Esophagus squamous epithelium (tissue), 5 donors: ENCODE measurements at regions not wholly inside any gene's neighbourhood (a gene's known extent, or its start where the extent isn't known, plus 50 kb on each side); places are given as distances from the start of the nearest gene placed in this dataset.
"Not testable (repeated sequence)": the region's sequence is repeated elsewhere in the genome, so short reads cannot be mapped to it uniquely, and the experiment has no call there.

ENCODE experiments used
- DNase-seq: peaks from one replicate; lab custom pipeline; 2025; lab: John Stamatoyannopoulos, UW
- H3K27ac ChIP-seq, 4 donors: fragments of 200-600 bp; sonication (generic); one replicate each; pipeline ENCODE4 v1.5.1; 2016 to 2019; ENCODE audit warnings: mild to moderate bottlenecking in 1 of 4
- H3K27me3 ChIP-seq, 4 donors: fragments of 200-600 bp; sonication (generic); 1 replicate in 3 of 4; 2 replicates in 1 of 4; pipeline versions ENCODE4 v1.5.1 to v1.6.0; 2017 to 2021; ENCODE audit warnings: antibody characterized with exemption in 1 of 4
- H3K36me3 ChIP-seq, 3 donors: fragments of 200-600 bp; sonication (generic); one replicate each; pipeline ENCODE4 v1.5.1; 2016 to 2019
- H3K4me1 ChIP-seq, 3 donors: fragments of 200-600 bp; sonication (generic); one replicate each; pipeline ENCODE4 v1.5.1; 2017 to 2019
- H3K4me3 ChIP-seq, 4 donors: fragments of 200-600 bp; sonication (generic); 1 replicate in 3 of 4; 2 replicates in 1 of 4; pipeline ENCODE4 v1.5.1; 2016 to 2019; ENCODE audit warnings: mild to moderate bottlenecking in 2 of 4, moderate library complexity in 1 of 4
- H3K9me3 ChIP-seq, 3 donors: fragments of 200-600 bp; sonication (generic); one replicate each; pipeline ENCODE4 v1.5.1; 2016 to 2019
- CTCF ChIP-seq, 6 experiments: fragments of 450-650 bp in 4 of 6; fragments of 200-600 bp in 2 of 6; sonication (generic) in 2 of 6; IDR thresholded peaks; one replicate each; pipeline ENCODE4 v1.5.1; 2016 to 2019; ENCODE audit warnings: antibody characterized with exemption in 6 of 6, mild to moderate bottlenecking in 4 of 6, moderate library complexity in 4 of 6
- POLR2A ChIP-seq, 4 donors: fragments of 450-650 bp; IDR thresholded peaks; one replicate each; pipeline ENCODE4 v1.6.1; 2017; ENCODE audit warnings: antibody characterized with exemption in 4 of 4, mild to moderate bottlenecking in 4 of 4, moderate library complexity in 3 of 4
- WGBS, 2 donors: methylation state at CpG; one replicate each; pipeline ENCODE4 v1.1.5; 2018; 5-methylcytosine and 5-hydroxymethylcytosine counted together
- intact Hi-C: fragments of 100-400 bp; cut with DNase I; formaldehyde crosslinking; loops from one replicate; pipeline ENCODE4 v1.15.0; 2022
- donor health status: DM: yes; HTN: yes; CAD: no.

GRCh38 chrX:27163236-27163635 lies 299.9 kb downstream of the PPP4R3C start:
- TF ChIP-seq CTCF (IDR thresholded peaks at IDR 0.05) (no peak), POLR2A (IDR thresholded peaks at IDR 0.05) (no peak)
- Histone ChIP-seq H3K4me3 (no peak overlapping the region), H3K27me3 (no peaks in the 10 kb centered on the region), H3K4me1 (no peaks in the 10 kb centered on the region), H3K36me3 (no peaks in the 10 kb centered on the region), H3K27ac (no peak overlapping the region), H3K9me3 (no peaks in the 10 kb centered on the region)
- WGBS, 2 donors, result 45 to 72% methylated on average over 3 to 4 of the region's 4 CpGs
- intact Hi-C loops, result no loop called here
- no peak for DNase-seq

- Histone ChIP-seq H3K27ac (no peak overlapping the region), H3K9me3 (no peaks in the 10 kb centered on the region), H3K4me1 (no peaks in the 10 kb centered on the region), H3K36me3 (no peaks in the 10 kb centered on the region), H3K27me3 (no peaks in the 10 kb centered on the region), H3K4me3 (no peak overlapping the region)
- 33 to 43% methylated on average over 1 of the region's 1 CpG for WGBS, 2 donors
- TF ChIP-seq POLR2A (IDR thresholded peaks at IDR 0.05) (no peak), CTCF (IDR thresholded peaks at IDR 0.05) (no peak)
- DNase-seq, result no peak
- intact Hi-C loops, result no loop called here
Observed at GRCh38 chrX:27162496-27162895, 300.6 kb downstream of the PPP4R3C start.

- intact Hi-C loops, H3K4me1 ChIP-seq, H3K9me3 ChIP-seq, DNase-seq, H3K4me3 ChIP-seq, H3K36me3 ChIP-seq, H3K27ac ChIP-seq, H3K27me3 ChIP-seq: not testable (repeated sequence)
- whole genome bisulfite sequencing, 2 donors, result no CpG with 5 or more reads among the region's 21 CpGs
Observed at GRCh38 chrX:27156921-27157320, 306.2 kb downstream of the PPP4R3C start.

- Histone ChIP-seq H3K4me1 (no peaks in the 10 kb centered on the region), H3K9me3 (no peaks in the 10 kb centered on the region), H3K36me3 (no peaks in the 10 kb centered on the region), H3K27ac (no peak overlapping the region), H3K4me3 (no peak overlapping the region), H3K27me3 (no peaks in the 10 kb centered on the region)
- no peak for TF ChIP-seq POLR2A (IDR thresholded peaks at IDR 0.05)
- no peak for TF ChIP-seq CTCF (IDR thresholded peaks at IDR 0.05)
- WGBS, 2 donors, result 25 to 46% methylated on average over 1 of the region's 1 CpG
- intact Hi-C loops, result no loop called here
- no peak for DNase-seq
Observed at GRCh38 chrX:27136325-27136724, 326.8 kb downstream of the PPP4R3C start.

- 27 to 43% methylated on average over 1 of the region's 1 CpG for WGBS, 2 donors
- Histone ChIP-seq H3K36me3 (no peaks in the 10 kb centered on the region), H3K27ac (no peak overlapping the region), H3K27me3 (no peaks in the 10 kb centered on the region), H3K9me3 (no peaks in the 10 kb centered on the region), H3K4me1 (no peaks in the 10 kb centered on the region), H3K4me3 (no peak overlapping the region)
- DNase-seq, result no peak
- intact Hi-C loops, result no loop called here
- no peak for TF ChIP-seq CTCF (IDR thresholded peaks at IDR 0.05)
- no peak for TF ChIP-seq POLR2A (IDR thresholded peaks at IDR 0.05)
Observed at GRCh38 chrX:27132862-27133261, 330.3 kb downstream of the PPP4R3C start.

GRCh38 chrX:27087176-27087575 lies 376.0 kb downstream of the PPP4R3C start:
- H3K27ac ChIP-seq, result not testable (repeated sequence)

More at GRCh38 chrX:27087176-27087575, 376.0 kb downstream of the PPP4R3C start:
- DNase-seq, H3K4me3 ChIP-seq, H3K4me1 ChIP-seq, H3K9me3 ChIP-seq, H3K27me3 ChIP-seq, intact Hi-C loops, H3K36me3 ChIP-seq: not testable (repeated sequence)
- WGBS, 2 donors, result 51 to 70% methylated on average over 7 to 8 of the region's 11 CpGs
